ENCODE measurements at regions not wholly inside any gene's neighbourhood (a gene's known extent, or its start where the extent isn't known, plus 50 kb on each side); places are given as distances from the start of the nearest gene placed in this dataset.

DNA sequence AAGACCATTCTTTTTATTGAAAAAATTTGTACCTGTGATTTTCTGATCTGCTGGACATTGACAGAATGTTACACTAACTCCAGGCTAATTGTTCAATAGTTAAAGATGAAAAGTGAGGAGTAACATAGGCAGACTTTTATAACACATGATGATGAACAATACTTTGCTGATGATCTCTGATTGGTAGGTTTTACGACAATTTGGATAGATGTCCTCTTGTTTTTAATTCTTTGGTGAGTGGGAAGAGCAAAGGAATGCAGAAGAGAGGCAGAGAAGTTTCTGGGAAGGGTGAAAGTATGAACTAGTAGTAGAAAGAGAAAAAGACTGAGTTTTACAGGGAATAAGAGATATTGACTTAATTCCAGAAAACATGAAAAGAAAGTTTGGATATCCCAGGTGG, 267.3 kb upstream of the HAND2 start:
- Histone ChIP-seq H3K4me1 (no peaks in the 10 kb centered on the region), H3K36me3 (replicated peaks in 1 of 2; ENCODE audit: insufficient read depth in 1 of 2, low read depth in 2 of 2) (no peaks in the 10 kb centered on the region), H3K27me3 (no peaks in the 10 kb centered on the region), H3K4me3 (no peak overlapping the region), H3K27ac (no peak overlapping the region), H3K9me3 (no peaks in the 10 kb centered on the region)
- no peak for ATAC-seq
- no peak for DNase-seq
- intact Hi-C loops (cut with DNase I): no loop called here
- TF ChIP-seq, protein P1, sequence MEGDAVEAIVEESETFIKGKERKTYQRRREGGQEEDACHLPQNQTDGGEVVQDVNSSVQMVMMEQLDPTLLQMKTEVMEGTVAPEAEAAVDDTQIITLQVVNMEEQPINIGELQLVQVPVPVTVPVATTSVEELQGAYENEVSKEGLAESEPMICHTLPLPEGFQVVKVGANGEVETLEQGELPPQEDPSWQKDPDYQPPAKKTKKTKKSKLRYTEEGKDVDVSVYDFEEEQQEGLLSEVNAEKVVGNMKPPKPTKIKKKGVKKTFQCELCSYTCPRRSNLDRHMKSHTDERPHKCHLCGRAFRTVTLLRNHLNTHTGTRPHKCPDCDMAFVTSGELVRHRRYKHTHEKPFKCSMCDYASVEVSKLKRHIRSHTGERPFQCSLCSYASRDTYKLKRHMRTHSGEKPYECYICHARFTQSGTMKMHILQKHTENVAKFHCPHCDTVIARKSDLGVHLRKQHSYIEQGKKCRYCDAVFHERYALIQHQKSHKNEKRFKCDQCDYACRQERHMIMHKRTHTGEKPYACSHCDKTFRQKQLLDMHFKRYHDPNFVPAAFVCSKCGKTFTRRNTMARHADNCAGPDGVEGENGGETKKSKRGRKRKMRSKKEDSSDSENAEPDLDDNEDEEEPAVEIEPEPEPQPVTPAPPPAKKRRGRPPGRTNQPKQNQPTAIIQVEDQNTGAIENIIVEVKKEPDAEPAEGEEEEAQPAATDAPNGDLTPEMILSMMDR (IDR thresholded peaks at IDR 0.05): no peak
- no peak for TF ChIP-seq POLR2A (IDR thresholded peaks at IDR 0.05)
- WGBS, 2 donors: 55 to 67% methylated on average over 1 of the region's 1 CpG

DNA sequence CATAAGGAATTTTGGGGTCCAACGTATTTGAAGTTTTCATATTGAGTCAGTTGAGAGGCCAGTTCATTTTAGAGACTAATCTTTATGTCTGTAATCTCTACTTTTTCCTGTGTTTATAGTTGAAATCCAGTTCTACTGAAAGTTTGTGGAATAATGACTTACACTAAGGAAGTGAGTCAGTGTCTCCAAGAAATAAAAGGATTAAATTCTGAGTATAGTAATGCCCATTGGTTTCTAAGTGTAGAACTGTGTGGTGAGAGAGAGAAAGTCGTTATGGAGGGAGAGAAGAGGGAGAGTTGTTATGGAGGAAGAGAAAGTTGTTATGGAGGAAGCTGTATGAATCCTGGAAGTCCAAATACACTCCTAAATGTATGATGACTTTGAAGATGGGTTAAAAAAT, 264.6 kb upstream of the HAND2 start:
- H3K4me3 ChIP-seq: no peak overlapping the region
- H3K27ac ChIP-seq: no peak overlapping the region
- no peaks in the 10 kb centered on the region for H3K36me3 ChIP-seq (replicated peaks in 1 of 2; ENCODE audit: insufficient read depth in 1 of 2, low read depth in 2 of 2)
- 49 to 50% methylated on average over 2 of the region's 2 CpGs for WGBS, 2 donors
- H3K27me3 ChIP-seq: no peaks in the 10 kb centered on the region
- TF ChIP-seq POLR2A (IDR thresholded peaks at IDR 0.05): no peak
- TF ChIP-seq, protein P1 (IDR thresholded peaks at IDR 0.05): no peak
- intact Hi-C loops (cut with DNase I): no loop called here
- DNase-seq (no peak), ATAC-seq (no peak)
- H3K9me3 ChIP-seq: no peaks in the 10 kb centered on the region
- H3K4me1 ChIP-seq: no peaks in the 10 kb centered on the region

GRCh38 chr4:173793937-173794510, 264.0 kb upstream of the HAND2 start:
- 74 to 86% methylated on average over 3 of the region's 3 CpGs for WGBS, 2 donors

GRCh38 chr4:173782660-173783059, 252.6 kb upstream of the HAND2 start:
- no peaks in the 10 kb centered on the region for H3K9me3 ChIP-seq
- H3K4me3 ChIP-seq: no peak overlapping the region
- ATAC-seq (no peak), DNase-seq (no peak)
- intact Hi-C loops (cut with DNase I): no loop called here
- no peaks in the 10 kb centered on the region for H3K27me3 ChIP-seq
- H3K27ac ChIP-seq: no peak overlapping the region
- WGBS, 2 donors: 11 to 44% methylated on average over 2 of the region's 2 CpGs
- no peaks in the 10 kb centered on the region for H3K4me1 ChIP-seq
- no peaks in the 10 kb centered on the region for H3K36me3 ChIP-seq (replicated peaks in 1 of 2; ENCODE audit: insufficient read depth in 1 of 2, low read depth in 2 of 2)
- TF ChIP-seq POLR2A (IDR thresholded peaks at IDR 0.05): no peak
- TF ChIP-seq, protein P1 (IDR thresholded peaks at IDR 0.05): no peak

More at GRCh38 chr4:173793937-173794510, 264.0 kb upstream of the HAND2 start:
- intact Hi-C loops (cut with DNase I): no loop called here
- Histone ChIP-seq H3K4me1 (no peaks in the 10 kb centered on the region), H3K27ac (no peak overlapping the region), H3K27me3 (no peaks in the 10 kb centered on the region), H3K9me3 (no peaks in the 10 kb centered on the region), H3K4me3 (no peak overlapping the region), H3K36me3 (replicated peaks in 1 of 2; ENCODE audit: insufficient read depth in 1 of 2, low read depth in 2 of 2) (no peaks in the 10 kb centered on the region)
- ATAC-seq (no peak), DNase-seq (no peak)
- no peak for TF ChIP-seq POLR2A (IDR thresholded peaks at IDR 0.05)
- TF ChIP-seq, protein P1 (IDR thresholded peaks at IDR 0.05): no peak

GRCh38 chr4:173777921-173778320, 247.9 kb upstream of the HAND2 start:
- Histone ChIP-seq H3K36me3 (replicated peaks in 1 of 2; ENCODE audit: insufficient read depth in 1 of 2, low read depth in 2 of 2) (no peaks in the 10 kb centered on the region), H3K27me3 (no peaks in the 10 kb centered on the region), H3K9me3 (no peaks in the 10 kb centered on the region), H3K4me1 (no peaks in the 10 kb centered on the region), H3K27ac (no peak overlapping the region), H3K4me3 (no peak overlapping the region)
- intact Hi-C loops (cut with DNase I): no loop called here
- 61 to 75% methylated on average over 2 of the region's 2 CpGs for WGBS, 2 donors
- DNase-seq (no peak), ATAC-seq (no peak)
- TF ChIP-seq, protein P1 (IDR thresholded peaks at IDR 0.05): no peak
- TF ChIP-seq POLR2A (IDR thresholded peaks at IDR 0.05): no peak

Measured in body of pancreas (tissue), 4 donors.